ENCODE measurements at regions not wholly inside any gene's neighbourhood (a gene's known extent, or its start where the extent isn't known, plus 50 kb on each side); places are given as distances from the start of the nearest gene placed in this dataset.

GRCh38 chr9:80520231-80520630 is 948.5 kb downstream of the TLE4 start:
- TF ChIP-seq CTCF (IDR thresholded peaks at IDR 0.05), result no peak
- no peak for TF ChIP-seq POLR2A (IDR thresholded peaks at IDR 0.05)
